ENCODE measurements at regions not wholly inside any gene's neighbourhood (a gene's known extent, or its start where the extent isn't known, plus 50 kb on each side); places are given as distances from the start of the nearest gene placed in this dataset.

- H3K9me3 ChIP-seq, result no peaks in the 10 kb centered on the region
- ATAC-seq (no peak), DNase-seq (no peak)
- TF ChIP-seq CTCF (IDR thresholded peaks at IDR 0.05), result no peak
- H3K36me3 ChIP-seq, result no peaks in the 10 kb centered on the region
- no peaks in the 10 kb centered on the region for H3K4me1 ChIP-seq
- no peaks in the 10 kb centered on the region for H3K27me3 ChIP-seq (ENCODE audit: low read depth)
- H3K4me3 ChIP-seq, result no peak overlapping the region
- intact Hi-C loops (cut with DNase I), result no loop called here
- no peak overlapping the region for H3K27ac ChIP-seq
Measured at GRCh38 chr2:82237994-82238662, 1933.6 kb upstream of the LRRTM1 start.

GRCh38 chr2:82234283-82234874 lies 1929.8 kb upstream of the LRRTM1 start:
- H3K9me3 ChIP-seq, result no peaks in the 10 kb centered on the region

GRCh38 chr2:82233806-82234205 lies 1929.3 kb upstream of the LRRTM1 start:
- Histone ChIP-seq H3K9me3 (no peaks in the 10 kb centered on the region), H3K36me3 (no peaks in the 10 kb centered on the region), H3K27ac (no peak overlapping the region), H3K4me1 (no peaks in the 10 kb centered on the region), H3K4me3 (no peak overlapping the region), H3K27me3 (ENCODE audit: low read depth) (no peaks in the 10 kb centered on the region)
- DNase-seq (no peak), ATAC-seq (no peak)
- TF ChIP-seq CTCF (IDR thresholded peaks at IDR 0.05), result no peak
- intact Hi-C loops (cut with DNase I), result no loop called here

More at GRCh38 chr2:82234283-82234874, 1929.8 kb upstream of the LRRTM1 start:
- no peak for ATAC-seq
- TF ChIP-seq CTCF (IDR thresholded peaks at IDR 0.05), result no peak
- no peaks in the 10 kb centered on the region for H3K4me1 ChIP-seq
- intact Hi-C loops (cut with DNase I), result no loop called here
- no peaks in the 10 kb centered on the region for H3K36me3 ChIP-seq
- H3K27ac ChIP-seq, result no peak overlapping the region
- no peak overlapping the region for H3K4me3 ChIP-seq
- H3K27me3 ChIP-seq (ENCODE audit: low read depth), result no peaks in the 10 kb centered on the region
- no peak for DNase-seq

DNA sequence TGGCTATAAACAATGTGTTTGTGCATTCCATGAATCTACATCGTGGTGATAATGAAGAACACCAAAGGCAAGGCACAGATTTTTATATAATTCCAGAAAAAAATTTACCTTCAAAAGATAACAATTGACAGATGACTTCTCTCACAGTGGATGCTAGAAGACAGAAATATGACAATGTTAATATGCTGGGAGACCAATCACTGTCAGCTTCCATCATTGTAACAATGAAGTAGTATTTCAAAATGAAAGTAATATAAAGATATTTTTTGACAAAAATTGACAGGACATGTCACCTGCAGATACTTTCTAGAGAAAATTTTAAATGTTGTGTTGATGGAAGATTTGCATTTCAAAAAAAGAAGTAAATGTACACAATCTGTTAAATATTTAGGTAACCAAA lies 1925.9 kb upstream of the LRRTM1 start:
- no peak for TF ChIP-seq CTCF (IDR thresholded peaks at IDR 0.05)
- DNase-seq (no peak), ATAC-seq (no peak)
- Histone ChIP-seq H3K27me3 (ENCODE audit: low read depth) (no peaks in the 10 kb centered on the region), H3K4me3 (no peak overlapping the region), H3K9me3 (no peaks in the 10 kb centered on the region), H3K36me3 (no peaks in the 10 kb centered on the region), H3K4me1 (no peaks in the 10 kb centered on the region), H3K27ac (no peak overlapping the region)
- intact Hi-C loops (cut with DNase I), result no loop called here

DNA sequence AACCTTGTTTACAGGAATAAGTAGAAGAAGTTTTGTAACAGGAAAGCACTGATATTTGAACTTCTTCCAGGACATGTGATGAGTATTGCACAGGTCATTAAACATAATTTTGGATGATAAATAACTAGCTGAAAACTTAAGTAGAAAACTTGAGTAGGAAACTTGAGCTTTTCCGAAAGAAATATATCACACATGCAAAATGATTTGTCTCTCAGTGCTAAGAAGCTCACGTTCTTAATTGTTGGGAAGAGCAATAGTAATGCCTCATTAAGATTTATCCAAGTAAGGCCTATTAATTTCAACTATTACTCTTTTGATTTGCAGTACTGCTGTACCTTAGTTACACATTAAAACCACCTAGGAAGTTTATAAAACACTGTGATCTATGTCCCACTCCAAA lies 1921.9 kb upstream of the LRRTM1 start:
- TF ChIP-seq CTCF (IDR thresholded peaks at IDR 0.05), result no peak
- Histone ChIP-seq H3K36me3 (no peaks in the 10 kb centered on the region), H3K27ac (no peak overlapping the region), H3K27me3 (ENCODE audit: low read depth) (no peaks in the 10 kb centered on the region), H3K9me3 (peaks cover 8% of the 10 kb centered on the region), H3K4me1 (no peaks in the 10 kb centered on the region), H3K4me3 (no peak overlapping the region)
- ATAC-seq, result no peak
- DNase-seq, result no peak
- intact Hi-C loops (cut with DNase I), result no loop called here
